ENCODE measurements at regions not wholly inside any gene's neighbourhood (a gene's known extent, or its start where the extent isn't known, plus 50 kb on each side); places are given as distances from the start of the nearest gene placed in this dataset.

DNA sequence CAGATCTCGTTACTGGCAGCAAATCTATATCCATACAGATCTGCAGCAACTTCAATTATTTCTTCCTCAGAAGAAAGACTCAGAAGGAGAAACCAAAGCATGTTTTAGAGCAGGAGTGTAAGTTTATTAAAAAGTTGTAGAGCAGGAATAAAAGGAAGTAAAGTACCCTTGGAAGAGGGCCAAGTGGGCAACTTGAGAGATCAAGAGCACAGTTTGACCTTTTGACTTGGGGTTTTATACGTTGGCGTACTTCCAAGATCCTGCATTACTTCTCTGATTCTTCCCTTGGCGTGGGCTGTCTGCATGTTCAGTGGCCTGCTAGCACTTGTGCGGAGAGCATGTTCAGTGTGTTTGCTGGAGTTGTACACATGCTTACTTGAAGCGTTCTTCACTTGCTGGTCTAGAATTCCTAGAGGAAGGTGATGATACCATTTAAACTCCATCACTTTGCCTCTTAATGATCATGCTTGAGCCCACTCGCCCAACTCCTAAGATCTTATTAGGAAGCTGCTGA is 1114.7 kb upstream of the PABPC4L start:
- no peak overlapping the region for H3K27ac ChIP-seq
- no peak overlapping the region for H3K4me3 ChIP-seq
- no peak overlapping the region for H3K4me2 ChIP-seq
- no peaks in the 10 kb centered on the region for H3K4me1 ChIP-seq (ENCODE audit: insufficient read depth)
- no peaks in the 10 kb centered on the region for H4K20me1 ChIP-seq (ENCODE audit: insufficient read depth, poor library complexity, severe bottlenecking)
- no peaks in the 10 kb centered on the region for H3K9me2 ChIP-seq (replicated peaks; ENCODE audit: insufficient read depth)
- no peaks in the 10 kb centered on the region for H3K27me3 ChIP-seq
- no peaks in the 10 kb centered on the region for H3K36me3 ChIP-seq (replicated peaks; ENCODE audit: insufficient read depth, low read depth)
- peak; percentile 4 for DNase-seq (ENCODE audit: low spot score)
- no peak for TF ChIP-seq EZH2phosphoT487 (IDR thresholded peaks at IDR 0.05; ENCODE audit: low read depth, severe bottlenecking, unreplicated experiment)
- no peak for TF ChIP-seq EZH2 (IDR thresholded peaks at IDR 0.05; ENCODE audit: borderline replicate concordance)
- TF ChIP-seq, protein P1, sequence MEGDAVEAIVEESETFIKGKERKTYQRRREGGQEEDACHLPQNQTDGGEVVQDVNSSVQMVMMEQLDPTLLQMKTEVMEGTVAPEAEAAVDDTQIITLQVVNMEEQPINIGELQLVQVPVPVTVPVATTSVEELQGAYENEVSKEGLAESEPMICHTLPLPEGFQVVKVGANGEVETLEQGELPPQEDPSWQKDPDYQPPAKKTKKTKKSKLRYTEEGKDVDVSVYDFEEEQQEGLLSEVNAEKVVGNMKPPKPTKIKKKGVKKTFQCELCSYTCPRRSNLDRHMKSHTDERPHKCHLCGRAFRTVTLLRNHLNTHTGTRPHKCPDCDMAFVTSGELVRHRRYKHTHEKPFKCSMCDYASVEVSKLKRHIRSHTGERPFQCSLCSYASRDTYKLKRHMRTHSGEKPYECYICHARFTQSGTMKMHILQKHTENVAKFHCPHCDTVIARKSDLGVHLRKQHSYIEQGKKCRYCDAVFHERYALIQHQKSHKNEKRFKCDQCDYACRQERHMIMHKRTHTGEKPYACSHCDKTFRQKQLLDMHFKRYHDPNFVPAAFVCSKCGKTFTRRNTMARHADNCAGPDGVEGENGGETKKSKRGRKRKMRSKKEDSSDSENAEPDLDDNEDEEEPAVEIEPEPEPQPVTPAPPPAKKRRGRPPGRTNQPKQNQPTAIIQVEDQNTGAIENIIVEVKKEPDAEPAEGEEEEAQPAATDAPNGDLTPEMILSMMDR (IDR thresholded peaks at IDR 0.05; ENCODE audit: poor library complexity), result no peak
- 86% methylated on average over 7 of the region's 7 CpGs for WGBS (ENCODE audit: low lambda C conversion rate, missing lambda C conversion rate)
- no peaks in the 10 kb centered on the region for H3K9me3 ChIP-seq (ENCODE audit: low read depth)
- no peak overlapping the region for H2AFZ ChIP-seq
- no peaks in the 10 kb centered on the region for H3K79me2 ChIP-seq

DNA sequence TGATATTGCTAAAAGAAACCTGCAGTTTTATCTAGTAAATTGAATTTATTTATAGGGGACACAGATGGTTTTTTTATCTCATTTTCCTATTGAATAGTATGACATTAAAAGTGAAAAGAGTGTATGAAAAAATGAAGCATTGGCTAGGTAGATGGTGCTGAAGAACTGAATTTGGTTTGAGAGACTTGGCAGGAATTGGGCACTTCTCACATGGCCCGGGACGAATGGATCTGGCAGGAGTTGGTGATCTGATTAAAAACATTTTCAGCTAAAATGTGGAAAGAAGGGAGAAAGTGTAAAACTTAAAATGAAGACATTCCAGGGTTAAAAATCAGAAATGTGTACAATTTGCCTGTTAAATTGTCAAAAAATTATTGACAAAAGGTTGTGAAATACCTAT is 1088.5 kb upstream of the PABPC4L start:
- Histone ChIP-seq H4K20me1 (ENCODE audit: insufficient read depth, poor library complexity, severe bottlenecking) (no peaks in the 10 kb centered on the region), H3K4me2 (no peak overlapping the region), H3K36me3 (replicated peaks; ENCODE audit: insufficient read depth, low read depth) (no peaks in the 10 kb centered on the region), H3K4me3 (no peak overlapping the region), H3K9me2 (replicated peaks; ENCODE audit: insufficient read depth) (no peaks in the 10 kb centered on the region), H3K27ac (no peak overlapping the region), H2AFZ (no peak overlapping the region), H3K4me1 (ENCODE audit: insufficient read depth) (no peaks in the 10 kb centered on the region), H3K9me3 (ENCODE audit: low read depth) (no peaks in the 10 kb centered on the region), H3K79me2 (no peaks in the 10 kb centered on the region), H3K27me3 (no peaks in the 10 kb centered on the region)
- DNase-seq (ENCODE audit: low spot score), result no peak
- WGBS (ENCODE audit: low lambda C conversion rate, missing lambda C conversion rate), result 91% methylated on average over 2 of the region's 2 CpGs
- TF ChIP-seq EZH2phosphoT487 (IDR thresholded peaks at IDR 0.05; ENCODE audit: low read depth, severe bottlenecking, unreplicated experiment), result no peak
- TF ChIP-seq, protein P1 (IDR thresholded peaks at IDR 0.05; ENCODE audit: poor library complexity), result no peak

DNA sequence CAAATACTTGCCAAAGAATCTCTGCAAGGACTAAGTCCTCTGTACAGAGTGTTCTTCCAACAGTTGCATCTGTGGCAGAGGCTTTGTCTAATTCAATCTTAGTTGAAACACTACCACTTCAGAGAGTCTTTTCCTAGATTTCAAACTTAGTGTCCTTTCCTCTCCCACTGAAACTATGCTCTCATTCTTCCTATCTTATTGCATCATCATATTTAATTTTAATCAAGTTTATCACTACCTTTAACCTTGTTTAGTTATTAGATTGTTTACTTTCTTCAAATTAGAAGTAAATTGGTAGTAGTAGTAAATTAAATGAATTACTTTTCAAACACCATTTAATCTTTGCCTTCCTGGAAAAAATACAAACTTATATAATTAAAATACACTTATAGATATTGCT is 1082.3 kb upstream of the PABPC4L start:
- H3K79me2 ChIP-seq, result no peaks in the 10 kb centered on the region
- H3K9me3 ChIP-seq (ENCODE audit: low read depth), result no peaks in the 10 kb centered on the region
- H3K27me3 ChIP-seq, result no peaks in the 10 kb centered on the region
- DNase-seq (ENCODE audit: low spot score), result no peak
- no peaks in the 10 kb centered on the region for H3K36me3 ChIP-seq (replicated peaks; ENCODE audit: insufficient read depth, low read depth)
- no peaks in the 10 kb centered on the region for H3K9me2 ChIP-seq (replicated peaks; ENCODE audit: insufficient read depth)
- H2AFZ ChIP-seq, result no peak overlapping the region
- TF ChIP-seq EZH2 (IDR thresholded peaks at IDR 0.05; ENCODE audit: borderline replicate concordance) (no peak), EZH2phosphoT487 (IDR thresholded peaks at IDR 0.05; ENCODE audit: low read depth, severe bottlenecking, unreplicated experiment) (no peak)
- TF ChIP-seq, protein P1 (IDR thresholded peaks at IDR 0.05; ENCODE audit: poor library complexity), result no peak
- H3K4me1 ChIP-seq (ENCODE audit: insufficient read depth), result no peaks in the 10 kb centered on the region
- no peak overlapping the region for H3K4me2 ChIP-seq
- no peak overlapping the region for H3K4me3 ChIP-seq
- no peaks in the 10 kb centered on the region for H4K20me1 ChIP-seq (ENCODE audit: insufficient read depth, poor library complexity, severe bottlenecking)
- H3K27ac ChIP-seq, result no peak overlapping the region

DNA sequence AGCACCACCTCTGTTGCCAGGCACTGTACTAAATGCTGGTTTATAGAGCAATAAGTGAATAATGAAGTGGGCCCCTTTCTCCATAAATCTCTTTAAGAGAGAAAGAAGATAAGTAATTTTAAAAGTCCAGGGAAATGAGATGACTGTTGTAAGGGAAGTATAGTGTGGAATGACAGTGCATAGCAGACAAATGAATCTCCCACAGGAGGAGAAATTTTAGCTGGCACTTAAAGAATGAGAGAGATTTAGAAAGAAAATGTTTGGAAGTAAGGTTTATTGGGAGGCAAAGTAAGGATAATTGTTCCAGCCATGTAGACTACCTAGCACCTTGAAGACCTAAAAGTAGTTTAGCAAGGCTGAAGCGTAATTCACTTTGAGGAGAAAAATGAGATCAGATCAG is 1081.1 kb upstream of the PABPC4L start:
- Histone ChIP-seq H3K79me2 (no peaks in the 10 kb centered on the region), H3K9me2 (replicated peaks; ENCODE audit: insufficient read depth) (no peaks in the 10 kb centered on the region), H3K4me1 (ENCODE audit: insufficient read depth) (no peaks in the 10 kb centered on the region), H3K4me2 (no peak overlapping the region), H3K9me3 (ENCODE audit: low read depth) (no peaks in the 10 kb centered on the region), H3K27me3 (no peaks in the 10 kb centered on the region), H4K20me1 (ENCODE audit: insufficient read depth, poor library complexity, severe bottlenecking) (no peaks in the 10 kb centered on the region), H3K4me3 (no peak overlapping the region), H3K36me3 (replicated peaks; ENCODE audit: insufficient read depth, low read depth) (no peaks in the 10 kb centered on the region), H2AFZ (no peak overlapping the region), H3K27ac (no peak overlapping the region)
- no peak for TF ChIP-seq EZH2phosphoT487 (IDR thresholded peaks at IDR 0.05; ENCODE audit: low read depth, severe bottlenecking, unreplicated experiment)
- no peak for TF ChIP-seq EZH2 (IDR thresholded peaks at IDR 0.05; ENCODE audit: borderline replicate concordance)
- TF ChIP-seq, protein P1 (IDR thresholded peaks at IDR 0.05; ENCODE audit: poor library complexity), result no peak
- 97% methylated on average over 1 of the region's 1 CpG for WGBS (ENCODE audit: low lambda C conversion rate, missing lambda C conversion rate)
- no peak for DNase-seq (ENCODE audit: low spot score)
